GM19463 (cell line): ENCODE measurements at regions not wholly inside any gene's neighbourhood (a gene's known extent, or its start where the extent isn't known, plus 50 kb on each side); places are given as distances from the start of the nearest gene placed in this dataset.
"Not testable (repeated sequence)": the region's sequence is repeated elsewhere in the genome, so short reads cannot be mapped to it uniquely, and the experiment has no call there.

Experiments
- ATAC-seq: cut with Tn5 transposase; IDR thresholded peaks from one replicate; pipeline ENCODE4 v1.9.1; 2021; ENCODE audit warnings: mild to moderate bottlenecking, moderate library complexity; ENCODE audit not compliant: unreplicated experiment

DNA sequence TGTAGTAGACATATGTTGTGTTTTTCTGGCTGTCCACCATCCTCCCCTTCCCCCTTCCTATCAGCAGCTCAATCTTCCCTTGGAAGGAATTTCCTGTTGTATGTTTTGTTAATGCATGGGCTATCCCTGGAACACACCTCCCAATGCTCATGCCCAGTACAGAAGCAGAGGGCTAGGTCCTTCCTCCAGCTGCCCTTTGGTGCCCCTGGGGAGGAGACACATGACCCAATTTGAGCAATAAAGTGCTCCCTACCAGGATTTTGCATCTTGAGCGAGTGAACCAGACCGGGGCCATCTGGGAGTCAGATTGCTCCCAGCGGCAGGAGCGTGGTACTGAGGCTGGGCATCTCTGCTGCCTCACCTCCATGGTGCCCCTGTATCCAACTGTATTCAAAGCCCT is 141.5 kb upstream of the MED13 start:
- ATAC-seq: no peak

GRCh38 chr17:62197156-62197555 is 132.1 kb upstream of the MED13 start:
- not testable (repeated sequence) for ATAC-seq

- ATAC-seq: not testable (repeated sequence)
These were observed 131.5 kb upstream of the MED13 start for GRCh38 chr17:62196587-62196986.

GRCh38 chr17:62194401-62194800 is 129.3 kb upstream of the MED13 start:
- no peak for ATAC-seq

GRCh38 chr17:62193249-62193648 is 128.2 kb upstream of the MED13 start:
- no peak for ATAC-seq

- no peak for ATAC-seq
These were observed 126.6 kb upstream of the MED13 start for GRCh38 chr17:62191390-62192361.

DNA sequence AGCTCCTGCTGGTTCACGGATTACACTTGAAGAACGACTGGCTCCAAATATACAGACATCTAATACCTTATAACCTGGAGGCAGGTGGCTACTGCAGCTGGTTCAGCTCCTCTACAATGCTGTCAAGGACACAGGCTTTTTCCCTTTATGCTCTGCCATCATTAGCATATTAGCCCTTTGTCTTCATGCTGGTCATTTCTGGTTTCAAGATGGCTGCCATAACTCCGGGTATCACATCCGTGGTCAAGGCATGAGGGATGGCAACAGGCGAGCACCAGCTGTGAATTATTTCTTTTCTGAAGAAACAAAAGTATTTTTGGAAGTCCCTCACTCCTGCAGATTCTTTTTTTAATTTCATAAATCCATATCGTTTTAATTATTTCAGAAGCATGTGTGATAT is 124.3 kb upstream of the MED13 start:
- ATAC-seq: no peak

DNA sequence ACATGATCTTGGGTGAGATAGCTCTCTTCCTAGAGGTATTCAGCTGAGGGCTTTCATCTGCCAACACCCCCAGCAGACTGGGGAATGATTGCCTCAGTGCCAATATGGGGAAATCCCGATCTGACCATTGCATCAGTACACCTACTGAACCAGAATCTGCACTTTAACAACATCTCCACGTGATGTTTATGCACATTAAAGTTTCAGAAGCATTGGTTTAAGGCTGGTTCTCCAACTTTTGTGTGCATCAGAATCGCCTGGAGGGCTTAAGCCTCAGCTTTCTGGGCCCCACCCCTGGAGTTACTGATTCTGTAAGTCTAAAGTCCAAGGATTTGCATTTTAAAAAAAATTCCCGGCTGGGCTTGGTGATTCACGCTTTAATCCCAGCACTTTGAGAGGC is 123.6 kb upstream of the MED13 start:
- no peak for ATAC-seq

GRCh38 chr17:62187681-62188080 is 122.6 kb upstream of the MED13 start:
- ATAC-seq: no peak

- no peak for ATAC-seq
These were observed 121.8 kb upstream of the MED13 start for GRCh38 chr17:62186841-62187240.

DNA sequence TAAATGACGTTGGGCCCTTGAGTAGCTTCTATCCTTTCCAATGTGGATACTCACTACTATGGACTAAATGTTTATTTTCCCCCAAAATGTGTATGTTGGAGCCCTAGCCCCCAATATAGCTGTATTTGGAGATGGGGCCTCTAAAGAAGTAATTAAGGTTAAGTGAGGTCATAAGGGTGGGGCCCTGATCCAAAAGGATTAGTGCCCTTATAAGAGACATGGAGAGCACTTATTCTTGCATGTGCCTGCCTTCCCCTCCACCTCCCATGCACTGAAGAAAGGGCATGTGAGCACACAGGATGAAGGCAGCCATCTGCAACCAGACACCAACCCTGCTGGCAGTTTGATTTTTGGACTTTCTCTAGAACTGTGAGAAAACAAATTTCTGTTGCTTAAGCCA is 115.7 kb upstream of the MED13 start:
- ATAC-seq: no peak

DNA sequence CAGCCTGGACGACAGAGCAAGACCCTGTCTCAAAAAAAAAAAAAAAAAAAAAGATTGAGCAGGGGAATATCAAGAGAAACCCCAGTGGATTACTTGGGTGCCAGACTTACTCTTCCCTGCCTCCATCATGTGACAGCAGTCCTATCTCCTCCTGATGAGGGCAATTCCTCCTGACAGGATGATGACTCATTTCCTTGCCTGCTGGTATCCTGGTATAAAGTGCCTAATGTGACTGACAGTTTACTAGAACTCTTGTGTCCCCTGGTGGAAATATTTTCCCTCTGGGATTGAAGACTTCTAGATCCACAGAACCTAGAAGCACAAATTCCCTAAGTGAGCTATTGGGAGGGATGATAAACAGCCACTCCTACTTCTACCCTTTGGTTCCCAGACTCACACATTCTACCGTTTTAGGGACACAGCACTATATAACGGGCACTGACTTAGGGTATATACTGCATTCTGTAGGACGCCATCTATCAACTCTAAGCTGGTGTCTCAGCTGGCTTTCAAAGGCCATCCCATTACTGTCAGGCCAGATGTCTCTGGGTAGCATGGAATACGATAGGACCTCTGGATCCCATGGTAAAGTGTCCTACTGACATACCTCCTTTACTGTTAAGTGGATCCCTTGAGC is 114.6 kb upstream of the MED13 start:
- ATAC-seq: no peak

GRCh38 chr17:62178579-62178978 is 113.5 kb upstream of the MED13 start:
- ATAC-seq: no peak

DNA sequence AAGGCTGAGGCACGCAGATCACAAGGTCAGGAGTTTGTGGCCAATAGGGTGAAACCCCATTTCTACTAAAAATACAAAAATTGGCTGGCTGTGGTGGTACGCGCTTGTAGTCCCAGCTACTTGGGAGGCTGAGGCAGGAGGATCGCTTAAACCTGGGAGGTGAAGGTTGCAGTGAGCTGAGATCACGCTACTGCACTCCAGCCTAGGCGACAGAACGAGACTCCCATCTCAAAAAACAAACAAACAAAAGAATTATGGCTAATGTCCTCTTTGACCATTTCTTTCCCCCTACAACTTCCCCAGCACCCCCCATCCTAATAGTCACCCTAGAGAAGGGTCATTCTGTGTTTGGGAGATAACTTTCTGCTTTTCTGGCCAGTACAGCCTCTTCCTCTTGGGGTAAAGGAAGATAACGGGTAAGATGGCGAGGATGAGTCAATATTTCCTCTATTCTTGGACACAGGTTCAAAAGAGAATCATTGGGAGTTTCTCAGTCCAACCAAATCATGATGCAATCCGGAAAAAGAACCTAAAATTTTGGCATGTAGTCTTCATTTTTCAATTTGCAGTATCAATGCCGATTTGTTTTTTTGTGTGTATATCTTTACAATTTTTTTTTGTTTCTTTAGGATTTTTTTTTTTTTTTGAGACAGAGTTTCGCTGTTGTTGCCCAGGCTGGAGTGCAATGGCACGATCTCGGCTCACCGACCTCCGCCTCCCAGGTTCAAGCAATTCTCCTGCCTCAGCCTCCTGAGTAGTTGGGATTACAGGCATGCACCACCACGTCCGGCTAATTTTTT is 107.6 kb upstream of the MED13 start:
- no peak for ATAC-seq

GRCh38 chr17:62167076-62167475 is 102.0 kb upstream of the MED13 start:
- no peak for ATAC-seq

DNA sequence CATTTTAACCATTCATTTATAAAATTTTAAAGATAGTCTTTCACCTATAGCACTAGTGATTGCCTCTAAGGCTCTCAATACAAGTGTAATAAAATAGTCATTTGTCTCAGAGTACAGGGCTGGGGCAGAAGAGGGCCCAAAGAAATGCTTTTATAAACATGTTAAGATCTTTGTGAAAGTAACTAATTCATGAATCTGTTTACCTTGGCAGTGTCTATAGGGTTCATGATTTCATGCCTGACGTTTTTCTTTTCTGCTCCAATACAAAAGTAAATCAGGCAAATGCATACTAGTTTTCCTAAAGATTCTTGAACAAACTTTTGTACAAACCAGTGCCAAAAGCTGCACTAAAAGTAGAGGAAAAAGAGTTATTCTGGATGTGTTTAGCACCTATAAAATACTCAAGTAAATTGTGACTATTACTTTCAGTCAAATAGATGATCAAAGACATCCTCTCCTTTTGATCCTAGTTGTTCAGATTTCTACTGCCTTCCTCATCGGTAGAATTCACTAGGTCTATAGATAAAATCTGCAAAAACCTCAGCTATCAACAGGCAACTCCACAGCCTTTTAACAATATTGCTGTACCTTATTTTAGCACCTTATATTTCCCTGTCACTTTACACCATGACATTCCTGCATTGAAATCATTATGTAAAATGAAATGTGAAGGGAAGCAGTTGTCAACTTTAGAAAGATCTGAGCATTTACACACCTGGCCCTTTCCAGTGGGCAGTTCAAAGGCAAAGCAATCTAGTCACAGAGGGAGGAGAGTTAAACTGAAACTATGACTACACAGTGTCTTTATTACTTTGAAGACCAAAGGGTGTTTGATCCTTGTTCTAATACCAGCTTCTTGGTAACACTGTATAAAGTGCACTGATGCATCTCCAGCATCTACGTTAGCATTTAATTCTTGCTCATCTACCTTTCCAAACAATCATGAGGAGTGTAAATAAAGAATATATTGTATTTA is 100.0 kb upstream of the MED13 start:
- ATAC-seq: peak; percentile 56

DNA sequence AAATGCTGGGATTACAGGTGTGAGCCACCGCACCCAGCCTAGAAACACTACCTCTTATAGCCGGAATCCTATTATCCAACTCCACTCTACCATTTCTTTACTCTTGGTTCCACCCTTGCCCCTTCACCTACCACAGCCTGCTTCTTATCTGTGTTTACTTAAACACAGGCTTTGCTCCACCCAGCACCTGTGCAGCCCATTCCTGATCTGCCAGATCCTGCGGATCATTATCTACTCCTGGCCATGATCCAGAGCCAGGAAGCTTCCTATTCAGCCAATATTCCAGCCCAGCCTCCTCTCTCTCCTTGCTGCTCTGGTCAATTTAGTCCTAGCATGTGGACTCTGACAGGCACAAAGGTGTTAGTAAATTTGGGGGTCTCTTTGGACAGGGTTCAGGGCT is 98.8 kb upstream of the MED13 start:
- ATAC-seq: no peak

DNA sequence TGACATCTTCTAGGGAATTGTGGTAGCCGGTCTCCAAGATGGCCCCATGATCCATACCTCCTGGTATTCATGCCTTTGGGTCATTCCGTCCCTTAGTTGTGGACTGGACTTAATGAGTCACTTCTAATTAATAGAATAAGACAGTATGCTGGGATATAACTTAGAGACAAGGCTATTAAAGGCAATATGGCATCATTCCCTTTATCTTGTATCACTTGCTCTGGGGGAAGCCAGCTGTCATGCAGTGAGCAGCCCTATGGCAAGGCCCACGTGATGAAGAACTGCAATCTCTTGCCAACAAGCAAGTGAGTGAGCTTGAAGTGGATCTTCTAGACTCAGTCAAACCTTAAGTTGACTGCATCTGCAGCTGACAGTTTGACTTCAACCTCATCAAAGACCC is 97.8 kb upstream of the MED13 start:
- ATAC-seq: no peak

GRCh38 chr17:62161405-62162148 is 96.5 kb upstream of the MED13 start:
- ATAC-seq: no peak

DNA sequence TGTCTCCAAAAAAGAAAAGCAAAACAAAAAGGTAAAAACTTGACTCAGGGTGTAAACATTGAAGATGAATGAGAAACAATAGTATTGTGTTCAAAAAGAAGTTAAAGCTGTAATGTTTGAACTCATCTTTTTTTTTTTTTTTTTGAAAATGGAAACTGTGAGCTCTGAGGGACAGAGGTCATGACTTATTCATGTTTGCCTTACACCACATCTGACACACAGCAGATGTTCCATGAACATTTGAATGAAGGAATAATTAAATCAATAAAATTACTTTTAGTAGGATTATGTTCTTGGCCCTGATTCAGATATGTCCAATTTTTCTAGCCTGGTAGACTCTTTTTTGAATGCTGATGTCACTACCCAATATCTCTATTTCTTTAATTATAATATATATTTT is 95.7 kb upstream of the MED13 start:
- no peak for ATAC-seq
